ENCODE measurements at regions not wholly inside any gene's neighbourhood (a gene's known extent, or its start where the extent isn't known, plus 50 kb on each side); places are given as distances from the start of the nearest gene placed in this dataset.

DNA sequence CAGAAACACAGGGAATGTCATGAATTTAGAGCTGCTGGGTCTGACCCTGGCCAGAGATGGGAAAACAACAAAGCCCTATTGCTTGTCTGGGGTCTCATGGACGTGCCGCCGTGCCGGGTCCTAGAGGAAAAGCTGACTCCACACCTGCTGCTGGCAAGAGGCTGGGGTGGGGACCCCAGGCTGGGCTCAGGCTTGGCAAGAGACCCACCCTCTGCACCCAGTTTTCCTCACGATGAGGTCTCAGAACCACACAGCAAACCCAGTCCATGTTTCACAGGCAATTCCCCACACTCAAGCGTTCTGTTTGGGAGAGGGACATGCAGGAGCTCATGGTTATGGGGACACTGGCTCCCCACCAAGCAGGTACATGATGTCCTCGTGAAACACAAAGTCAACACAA is 367.3 kb upstream of the SALL3 start:
- DNase-seq, result no peak

DNA sequence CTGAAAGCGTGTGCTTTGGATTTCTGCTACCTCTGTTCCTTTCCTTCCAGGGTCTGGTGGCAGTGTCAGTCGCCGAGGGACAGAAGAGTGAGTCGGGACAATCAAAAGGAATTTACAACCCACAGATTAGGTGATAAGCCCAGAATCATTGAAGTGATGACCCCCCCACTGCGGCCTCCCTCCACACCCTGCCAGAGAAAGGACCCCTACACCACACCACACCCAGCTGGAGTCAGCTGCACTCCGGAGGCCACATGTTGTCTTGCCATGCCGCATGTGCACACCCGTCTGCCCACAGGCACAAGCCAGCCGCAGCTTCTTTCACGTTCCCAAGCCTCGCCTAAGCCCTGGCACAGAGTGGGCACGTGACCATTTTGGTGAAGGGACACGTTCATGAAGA is 366.8 kb upstream of the SALL3 start:
- no peak for DNase-seq

- DNase-seq, result no peak
Measured at GRCh38 chr18:78618726-78619125, 360.9 kb upstream of the SALL3 start.

GRCh38 chr18:78619854-78620253 is 359.8 kb upstream of the SALL3 start:
- no peak for DNase-seq

DNA sequence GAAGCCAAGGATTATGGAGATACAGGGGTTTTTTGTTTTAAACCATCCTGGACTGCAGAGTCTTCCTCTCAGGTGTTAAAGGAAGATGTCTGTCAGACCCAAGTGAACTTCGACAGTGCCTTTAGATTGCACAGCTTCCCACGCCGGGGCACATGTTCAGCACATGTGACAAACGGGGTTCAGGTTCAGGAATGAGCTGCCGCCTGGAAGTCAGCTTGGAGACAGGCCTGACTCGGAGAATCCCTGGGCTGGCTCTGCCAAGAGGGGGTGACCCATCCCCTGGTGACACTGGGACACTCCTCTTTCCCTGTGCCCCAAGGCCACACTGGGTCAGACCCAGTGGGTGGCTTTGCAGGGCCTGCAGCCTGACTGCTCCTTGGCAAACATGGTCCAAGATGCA is 359.3 kb upstream of the SALL3 start:
- no peak for DNase-seq

- no peak for DNase-seq
Measured at GRCh38 chr18:78621141-78621755, 358.4 kb upstream of the SALL3 start.

- no peak for DNase-seq
Measured at GRCh38 chr18:78622251-78622906, 357.2 kb upstream of the SALL3 start.

DNA sequence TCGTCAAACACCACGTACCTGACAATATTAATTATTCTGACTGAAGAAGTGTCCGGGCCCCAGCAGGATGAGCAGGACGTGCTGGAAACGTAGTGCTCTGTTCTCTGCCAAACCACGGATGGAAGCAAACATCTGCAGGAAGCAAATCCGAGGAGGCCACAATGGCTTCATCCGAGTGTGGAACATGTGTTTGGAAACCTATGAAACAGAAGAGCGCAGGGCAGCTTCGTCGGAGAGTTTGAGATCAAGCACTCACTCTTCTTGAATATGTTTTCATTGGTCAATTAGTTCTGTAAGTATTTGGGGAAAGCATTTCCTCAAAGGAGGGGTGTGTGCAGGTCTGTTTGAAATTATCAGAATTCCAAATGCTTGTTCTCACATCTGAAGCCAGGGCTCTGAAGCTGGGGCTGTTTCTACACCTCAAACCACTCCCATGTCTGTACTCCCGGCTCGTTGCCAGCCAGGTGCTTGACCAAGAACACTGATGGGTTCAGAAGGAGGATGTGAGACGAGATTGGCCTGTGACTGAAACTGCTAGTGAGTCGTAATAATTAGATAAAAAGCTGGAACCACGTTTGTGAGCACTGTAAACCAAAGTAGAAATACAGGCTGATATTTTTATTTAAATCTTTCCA is 356.6 kb upstream of the SALL3 start:
- DNase-seq, result no peak

- no peak for DNase-seq
Measured at GRCh38 chr18:78624646-78625279, 354.9 kb upstream of the SALL3 start.

- no peak for DNase-seq
Measured at GRCh38 chr18:78625847-78626246, 353.8 kb upstream of the SALL3 start.

DNA sequence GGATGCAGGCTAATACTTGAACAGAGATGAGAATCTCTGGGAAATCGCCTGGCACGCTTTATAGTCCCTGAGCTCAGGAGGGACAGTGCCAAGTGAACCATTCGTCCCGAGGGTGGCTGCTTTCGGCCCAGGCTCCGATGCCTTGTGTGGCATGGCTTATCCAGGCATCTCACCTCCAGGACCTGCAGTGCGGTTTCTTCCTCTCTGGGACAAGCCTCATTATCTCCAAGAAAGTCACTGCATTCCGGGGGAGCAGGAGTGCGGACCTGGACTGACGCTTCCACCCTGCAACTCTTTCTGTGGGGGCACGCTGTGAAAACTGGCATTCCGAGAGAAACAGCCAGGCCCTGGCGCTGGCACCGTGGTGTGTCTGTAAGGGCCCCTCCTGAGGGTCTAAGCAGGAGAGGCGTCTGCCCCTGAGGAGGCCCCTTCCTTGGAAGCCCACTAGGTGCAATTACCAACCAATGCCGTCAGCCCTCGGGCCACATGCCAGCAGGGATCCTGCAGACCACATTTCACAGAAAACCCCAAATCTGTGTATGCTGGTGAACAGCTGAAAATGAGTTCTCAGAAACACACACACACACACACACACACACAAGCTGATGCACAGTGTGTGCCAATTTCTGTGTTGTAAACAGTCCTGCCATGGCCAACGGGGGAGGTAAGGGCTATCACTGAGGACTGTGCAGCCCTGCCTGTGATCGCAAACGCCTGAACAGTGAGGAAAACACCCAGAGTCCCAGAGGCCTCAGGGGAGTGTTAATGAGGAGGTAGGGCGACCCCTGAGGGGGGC is 351.9 kb upstream of the SALL3 start:
- no peak for DNase-seq

DNA sequence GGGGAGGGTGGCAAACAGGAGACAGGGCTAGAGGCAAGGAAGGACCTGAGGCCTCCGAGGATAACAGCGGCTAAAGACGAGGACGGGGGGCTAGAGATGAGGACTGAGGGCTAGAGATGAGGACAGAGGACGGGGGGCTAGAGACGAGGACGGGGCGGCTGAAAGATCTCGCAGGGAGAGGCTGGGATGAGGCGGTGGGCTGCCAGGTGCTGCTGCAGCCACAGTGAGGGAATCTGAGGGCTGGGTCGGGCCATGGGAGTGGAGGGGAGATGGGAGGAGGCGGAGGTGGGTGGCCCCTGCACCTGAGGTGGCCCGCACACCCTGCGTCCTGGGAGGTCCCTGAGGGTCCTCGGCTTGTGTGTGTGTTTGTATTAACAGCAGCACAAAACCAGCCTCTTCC is 350.2 kb upstream of the SALL3 start:
- no peak for DNase-seq

DNA sequence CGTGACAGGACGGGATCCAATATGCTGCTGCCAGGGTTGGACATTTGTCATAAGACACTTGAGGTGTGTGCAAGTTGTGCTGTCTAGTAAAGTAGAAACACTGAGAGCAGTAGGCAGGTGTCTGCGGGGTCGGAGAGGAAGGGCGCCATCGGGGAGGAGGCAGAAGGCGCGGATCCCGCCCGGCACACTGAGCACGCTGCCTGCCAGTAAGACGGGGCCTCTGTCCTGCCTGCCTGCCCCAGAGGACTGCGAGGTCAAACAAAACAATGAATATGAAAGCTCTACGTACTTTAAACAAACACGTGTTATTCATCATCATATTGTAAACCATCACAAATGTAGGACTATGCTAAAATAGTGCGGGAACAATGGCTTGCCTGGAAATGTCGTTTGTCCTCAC is 349.3 kb upstream of the SALL3 start:
- DNase-seq, result no peak

DNA sequence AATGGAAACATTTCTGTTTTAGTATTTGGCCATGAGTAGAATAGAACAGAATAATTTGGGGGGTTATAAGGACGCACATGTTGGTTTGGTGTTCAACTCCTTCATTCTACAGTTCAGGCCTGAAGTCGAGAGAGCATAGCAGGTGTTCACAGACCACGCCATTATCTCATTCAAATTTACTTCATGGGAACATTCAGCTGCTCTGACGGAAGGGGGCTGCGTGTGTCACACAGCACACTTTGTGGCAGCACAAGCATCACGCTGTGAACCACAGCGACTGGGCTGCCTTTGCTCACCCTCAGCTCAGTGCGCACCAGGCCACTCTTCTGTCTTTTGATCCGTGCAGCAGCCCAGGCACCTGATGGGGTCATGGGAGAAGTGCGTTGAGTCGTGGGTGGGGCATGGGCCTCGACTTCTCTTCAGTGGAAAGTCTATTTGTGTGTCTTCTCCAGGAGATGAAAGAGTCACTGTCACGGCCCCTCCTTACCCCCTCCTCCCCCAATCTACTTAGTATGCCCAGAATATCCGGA is 348.6 kb upstream of the SALL3 start:
- DNase-seq, result no peak

- no peak for DNase-seq
Measured at GRCh38 chr18:78632111-78632541, 347.5 kb upstream of the SALL3 start.

- no peak for DNase-seq
Measured at GRCh38 chr18:78634061-78634696, 345.4 kb upstream of the SALL3 start.

DNA sequence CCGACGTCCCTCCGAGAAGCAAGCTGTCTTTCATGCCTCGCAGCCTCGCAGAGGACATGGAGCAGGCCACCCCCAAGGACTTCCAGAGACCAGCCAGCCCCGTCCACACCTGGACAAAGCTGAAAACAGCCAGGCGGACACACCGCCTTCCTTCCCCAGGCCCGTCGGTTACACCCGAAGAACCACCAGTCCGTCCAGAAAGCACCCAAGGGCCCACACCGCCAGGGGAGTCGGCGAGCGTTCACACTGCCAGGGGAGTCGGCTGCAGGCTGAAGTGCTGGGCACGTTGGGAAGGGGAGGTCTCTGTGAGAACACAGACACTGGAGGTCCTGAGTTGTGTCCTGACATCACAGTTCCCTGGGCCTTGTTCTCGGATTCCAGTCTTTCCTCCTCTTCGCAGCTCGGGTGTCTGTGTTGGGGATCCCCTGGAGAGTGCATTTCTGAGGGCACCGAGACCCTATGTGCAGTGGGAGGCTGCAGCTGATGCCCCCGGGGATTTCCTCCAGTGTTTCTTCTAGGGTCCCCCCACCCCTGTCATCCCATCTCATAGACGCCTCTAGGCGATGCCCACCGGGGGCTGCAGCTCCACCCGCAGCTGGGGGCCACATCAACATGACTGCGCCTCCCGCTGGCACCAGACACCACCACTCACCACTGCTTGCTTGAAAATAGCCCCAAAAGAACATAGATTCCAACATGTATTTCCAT is 344.4 kb upstream of the SALL3 start:
- DNase-seq, result no peak

GRCh38 chr18:78636260-78636659 is 343.4 kb upstream of the SALL3 start:
- DNase-seq, result no peak

DNA sequence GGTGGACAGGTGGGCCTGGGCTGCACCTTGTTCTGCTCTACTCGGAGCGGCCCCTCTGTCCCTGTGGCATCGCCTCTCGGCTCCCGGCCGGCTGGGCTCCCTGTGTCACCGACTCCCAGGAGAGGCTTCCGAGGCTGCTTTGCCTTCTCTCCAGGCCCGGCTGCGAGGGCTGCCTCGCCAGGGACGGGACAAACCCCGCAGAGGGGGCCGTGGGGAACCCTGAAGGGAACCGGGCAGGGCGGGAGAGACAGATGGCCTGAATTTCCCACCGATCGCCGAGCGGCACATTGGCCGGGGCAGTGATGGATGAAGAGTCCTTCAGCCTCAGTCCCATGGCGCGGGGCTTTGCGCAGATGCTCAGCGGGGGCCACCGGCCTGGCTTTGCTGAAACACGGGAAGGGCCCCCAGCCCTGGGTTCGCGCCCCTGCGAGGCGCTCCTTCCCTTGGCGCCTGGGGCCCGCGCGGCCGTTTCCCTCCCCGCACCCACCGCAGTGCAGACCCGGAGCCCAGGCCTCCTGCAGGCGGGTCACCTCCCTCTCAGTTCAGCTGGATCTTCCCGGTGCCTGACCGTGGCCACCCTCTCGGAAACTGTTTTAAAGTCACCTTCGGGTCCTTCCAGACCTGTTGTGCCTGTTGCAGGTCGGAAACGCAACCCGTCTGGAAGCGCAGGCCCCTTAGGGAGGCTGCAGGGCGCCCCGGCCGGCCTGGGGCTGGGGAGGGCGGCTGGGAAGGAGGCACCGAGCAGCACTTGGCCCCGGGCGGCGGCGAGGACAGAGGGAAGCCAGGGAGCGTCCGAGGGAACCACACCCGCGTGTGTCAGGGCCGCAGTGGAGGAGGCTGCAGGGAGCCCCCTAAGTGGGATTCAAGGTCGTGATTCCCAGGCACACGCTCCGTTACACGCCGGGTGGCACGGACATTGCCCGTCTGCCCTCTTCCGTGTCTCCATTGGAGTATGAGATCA is 341.9 kb upstream of the SALL3 start:
- no peak for DNase-seq

All from T-helper 2 cell (primary cell).